ENCODE measurements at regions not wholly inside any gene's neighbourhood (a gene's known extent, or its start where the extent isn't known, plus 50 kb on each side); places are given as distances from the start of the nearest gene placed in this dataset.

DNA sequence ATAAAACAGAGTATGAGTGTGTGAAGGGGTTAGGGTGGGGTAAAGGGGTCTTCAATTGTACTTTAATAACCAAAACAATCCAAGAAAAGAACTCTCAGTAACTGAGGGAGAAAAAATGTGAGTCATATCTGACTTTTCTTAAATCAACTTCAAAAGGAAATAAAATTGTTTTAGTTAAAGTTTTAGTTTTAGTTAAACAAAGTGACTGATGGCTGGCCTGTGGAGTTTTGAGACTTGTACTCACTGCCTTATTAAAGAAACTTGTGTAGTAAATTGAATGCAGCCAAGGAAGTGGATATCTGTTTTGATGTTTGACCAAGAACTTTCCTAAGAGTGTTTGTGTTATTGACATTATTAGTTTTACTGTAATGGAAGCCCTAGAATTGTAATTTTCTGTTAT is 2032.6 kb downstream of the MAT2B start:
- Mint-ChIP-seq H3K27ac (no peak overlapping the region), H3K27me3 (no peaks in the 10 kb centered on the region), H3K4me1 (ENCODE audit: low read depth) (no peaks in the 10 kb centered on the region), H3K9me3 (peaks cover 3% of the 10 kb centered on the region), H3K4me3 (no peak overlapping the region), H3K36me3 (no peaks in the 10 kb centered on the region)
- CTCF ChIA-PET, result no interaction called here
- POLR2A ChIA-PET, result no interaction called here
- intact Hi-C loops (cut with micrococcal nuclease), result no loop called here
- no peak for DNase-seq

DNA sequence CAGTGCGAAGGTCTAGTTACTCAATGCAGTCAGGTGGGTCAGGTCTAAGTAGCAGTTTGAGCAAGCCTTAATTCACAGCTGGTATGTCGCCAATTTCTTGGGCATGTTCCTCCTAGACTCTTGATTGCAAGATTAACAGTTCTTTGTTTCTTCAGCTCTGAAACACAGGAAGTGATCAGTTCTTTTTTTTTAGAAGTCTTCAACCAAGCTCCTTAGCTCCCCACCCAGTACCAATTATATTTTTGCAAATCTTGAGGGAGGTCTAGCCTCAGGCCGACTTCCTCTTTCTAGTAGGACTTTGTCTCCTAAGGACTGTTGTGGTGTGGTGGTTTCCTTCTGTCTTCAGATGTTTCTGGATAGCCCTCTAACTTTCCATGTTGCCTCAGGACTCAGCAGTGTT is 2054.2 kb downstream of the MAT2B start:
- POLR2A ChIA-PET, result no interaction called here
- DNase-seq, result no peak
- CTCF ChIA-PET, result no interaction called here
- no peaks in the 10 kb centered on the region for H3K36me3 Mint-ChIP-seq
- H3K4me1 Mint-ChIP-seq (ENCODE audit: low read depth), result no peaks in the 10 kb centered on the region
- H3K4me3 Mint-ChIP-seq, result no peak overlapping the region
- H3K27me3 Mint-ChIP-seq, result no peaks in the 10 kb centered on the region
- intact Hi-C loops (cut with micrococcal nuclease), result no loop called here
- no peak overlapping the region for H3K27ac Mint-ChIP-seq
- H3K9me3 Mint-ChIP-seq, result peaks cover 13% of the 10 kb centered on the region

DNA sequence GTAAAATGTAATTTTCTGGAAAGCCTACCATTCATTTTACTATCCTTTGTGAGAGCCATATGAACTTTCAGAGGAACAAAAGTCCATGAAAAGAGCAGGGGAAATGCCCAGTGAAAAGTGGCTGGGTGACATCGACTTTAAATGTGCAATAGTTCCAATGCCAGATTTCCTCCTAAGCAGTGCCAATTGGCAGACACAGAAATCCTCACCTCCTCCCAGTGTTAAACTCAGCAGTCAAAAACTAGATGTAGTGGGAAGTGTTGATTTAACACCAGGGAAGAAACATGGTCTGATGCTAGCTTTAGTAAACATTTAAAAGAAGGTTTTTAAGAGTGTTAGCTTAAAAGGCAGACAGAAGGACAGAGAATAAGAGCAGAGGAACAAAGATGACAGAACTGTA is 2055.2 kb downstream of the MAT2B start:
- CTCF ChIA-PET, result no interaction called here
- Mint-ChIP-seq H3K4me1 (ENCODE audit: low read depth) (no peaks in the 10 kb centered on the region), H3K9me3 (peaks cover 9% of the 10 kb centered on the region), H3K36me3 (no peaks in the 10 kb centered on the region), H3K4me3 (no peak overlapping the region), H3K27ac (no peak overlapping the region), H3K27me3 (no peaks in the 10 kb centered on the region)
- POLR2A ChIA-PET, result no interaction called here
- DNase-seq, result no peak
- intact Hi-C loops (cut with micrococcal nuclease), result no loop called here

DNA sequence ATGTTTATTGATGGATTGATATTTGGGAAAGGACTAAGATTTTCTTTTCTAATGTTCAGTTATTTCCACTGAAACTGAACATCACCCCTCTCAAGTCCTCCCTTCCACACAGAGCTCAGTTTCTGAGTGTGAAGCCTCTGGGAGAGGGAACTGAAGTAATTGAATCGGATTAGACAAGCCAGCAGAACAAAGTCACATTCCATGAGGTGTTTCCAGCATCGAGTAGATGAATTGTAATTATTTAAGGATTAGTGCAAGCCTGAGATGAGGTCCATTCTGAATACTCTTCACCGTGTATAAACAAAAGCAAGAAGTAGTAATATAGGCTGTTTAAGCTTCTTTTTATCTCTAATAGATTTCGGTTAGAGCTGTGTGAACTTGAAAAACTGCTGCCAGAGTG is 2060.5 kb downstream of the MAT2B start:
- CTCF ChIA-PET, result no interaction called here
- Mint-ChIP-seq H3K4me1 (ENCODE audit: low read depth) (no peaks in the 10 kb centered on the region), H3K27ac (no peak overlapping the region), H3K36me3 (no peaks in the 10 kb centered on the region), H3K27me3 (no peaks in the 10 kb centered on the region), H3K4me3 (no peak overlapping the region), H3K9me3 (peaks cover 8% of the 10 kb centered on the region)
- POLR2A ChIA-PET, result no interaction called here
- intact Hi-C loops (cut with micrococcal nuclease), result no loop called here
- DNase-seq, result no peak

DNA sequence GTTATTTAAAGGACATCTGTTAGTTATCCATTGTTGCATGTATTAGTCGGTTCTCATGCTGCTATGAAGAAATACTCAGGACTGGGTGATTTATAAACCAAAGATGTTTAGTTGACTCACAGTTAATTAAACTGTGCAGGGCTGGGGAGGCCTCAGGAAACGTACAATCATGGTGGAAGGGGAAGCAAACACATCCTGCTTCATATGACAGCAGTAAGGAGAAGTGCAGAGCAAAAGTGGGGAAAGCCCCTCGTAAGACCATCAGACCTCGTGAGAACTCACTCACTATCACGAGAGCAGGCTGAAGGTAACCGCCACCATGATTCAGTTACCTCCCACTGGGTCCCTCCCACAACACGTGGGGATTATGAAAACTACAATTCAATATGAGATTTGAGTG is 2064.1 kb downstream of the MAT2B start:
- no peaks in the 10 kb centered on the region for H3K36me3 Mint-ChIP-seq
- DNase-seq, result no peak
- no peak overlapping the region for H3K4me3 Mint-ChIP-seq
- no peaks in the 10 kb centered on the region for H3K4me1 Mint-ChIP-seq (ENCODE audit: low read depth)
- intact Hi-C loops (cut with micrococcal nuclease), result no loop called here
- ChIA-PET CTCF (no interaction called here), POLR2A (no interaction called here)
- H3K27me3 Mint-ChIP-seq, result no peaks in the 10 kb centered on the region
- H3K9me3 Mint-ChIP-seq, result peaks cover 13% of the 10 kb centered on the region
- H3K27ac Mint-ChIP-seq, result no peak overlapping the region

DNA sequence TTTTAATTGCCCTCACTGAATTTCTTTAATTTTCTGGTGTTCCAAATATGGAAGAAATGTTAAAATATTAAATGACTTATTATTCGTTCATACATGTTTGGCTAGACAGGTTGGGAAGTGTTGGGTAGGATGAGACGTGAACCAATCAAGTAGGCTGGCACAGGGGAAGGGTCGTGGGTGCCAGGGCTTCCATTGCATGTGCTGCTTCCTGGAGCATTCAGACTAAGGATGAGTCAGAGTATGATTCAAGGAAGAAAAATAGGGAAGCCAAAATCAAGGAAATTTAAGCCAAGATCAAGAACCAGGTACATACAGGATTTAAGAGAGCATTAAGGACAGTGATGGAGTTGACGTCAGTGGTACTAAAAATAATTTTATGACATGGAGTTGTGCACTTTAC is 2068.0 kb downstream of the MAT2B start:
- Mint-ChIP-seq H3K36me3 (no peaks in the 10 kb centered on the region), H3K4me3 (no peak overlapping the region), H3K9me3 (peaks cover 15% of the 10 kb centered on the region), H3K27ac (no peak overlapping the region), H3K4me1 (ENCODE audit: low read depth) (no peaks in the 10 kb centered on the region), H3K27me3 (no peaks in the 10 kb centered on the region)
- intact Hi-C loops (cut with micrococcal nuclease), result no loop called here
- no peak for DNase-seq
- CTCF ChIA-PET, result no interaction called here
- POLR2A ChIA-PET, result no interaction called here

DNA sequence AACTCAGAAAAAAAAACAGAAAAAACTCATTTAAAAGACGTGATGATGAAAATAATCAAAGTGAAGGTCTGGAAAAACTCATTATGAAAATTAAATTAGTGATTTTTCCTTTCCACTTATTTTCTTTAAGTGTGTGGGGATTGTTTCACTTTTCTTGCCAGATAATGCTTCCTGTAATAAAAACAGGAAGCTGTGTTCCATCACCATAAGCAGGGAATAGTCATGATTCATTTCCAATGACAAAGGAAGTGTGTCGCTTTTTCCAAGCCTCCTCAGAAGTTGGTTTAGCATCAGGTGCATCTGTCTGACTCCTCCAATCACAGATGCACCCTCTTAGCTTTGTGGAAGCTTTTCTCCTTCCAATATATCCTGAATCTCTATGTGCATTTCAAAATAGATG is 2068.7 kb downstream of the MAT2B start:
- Mint-ChIP-seq H3K27me3 (no peaks in the 10 kb centered on the region), H3K9me3 (peaks cover 15% of the 10 kb centered on the region), H3K4me3 (no peak overlapping the region), H3K4me1 (ENCODE audit: low read depth) (no peaks in the 10 kb centered on the region), H3K27ac (no peak overlapping the region), H3K36me3 (no peaks in the 10 kb centered on the region)
- DNase-seq, result no peak
- ChIA-PET POLR2A (no interaction called here), CTCF (no interaction called here)
- intact Hi-C loops (cut with micrococcal nuclease), result no loop called here

DNA sequence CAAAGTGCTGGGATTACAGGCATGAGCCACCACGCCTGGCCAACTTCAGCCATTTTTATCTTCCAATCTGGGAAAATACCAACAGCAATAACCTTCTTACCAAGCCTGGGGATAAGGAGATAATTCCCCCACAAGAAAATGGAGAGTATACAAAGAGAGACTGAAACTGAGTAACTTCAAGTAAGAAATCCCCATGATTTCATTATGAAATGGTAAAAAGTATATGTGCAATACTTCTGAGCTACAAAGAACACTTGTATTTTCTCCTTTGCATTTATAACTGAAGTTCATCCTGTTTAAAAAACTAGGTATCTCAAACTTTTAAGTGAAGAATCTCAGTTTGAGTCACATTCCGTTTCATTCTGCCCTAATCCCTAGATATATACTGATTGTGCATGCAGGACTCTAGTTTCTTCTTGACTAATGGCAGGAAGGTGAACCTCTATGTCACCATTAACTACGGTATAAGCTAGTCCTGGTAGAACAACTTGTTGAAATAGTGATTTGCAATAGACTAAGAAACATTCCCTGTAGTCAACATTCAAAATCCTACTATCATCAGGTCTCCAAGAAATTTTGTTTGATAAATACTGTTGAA is 2071.4 kb downstream of the MAT2B start:
- ChIA-PET POLR2A (no interaction called here), CTCF (no interaction called here)
- H3K4me3 Mint-ChIP-seq, result no peak overlapping the region

DNA sequence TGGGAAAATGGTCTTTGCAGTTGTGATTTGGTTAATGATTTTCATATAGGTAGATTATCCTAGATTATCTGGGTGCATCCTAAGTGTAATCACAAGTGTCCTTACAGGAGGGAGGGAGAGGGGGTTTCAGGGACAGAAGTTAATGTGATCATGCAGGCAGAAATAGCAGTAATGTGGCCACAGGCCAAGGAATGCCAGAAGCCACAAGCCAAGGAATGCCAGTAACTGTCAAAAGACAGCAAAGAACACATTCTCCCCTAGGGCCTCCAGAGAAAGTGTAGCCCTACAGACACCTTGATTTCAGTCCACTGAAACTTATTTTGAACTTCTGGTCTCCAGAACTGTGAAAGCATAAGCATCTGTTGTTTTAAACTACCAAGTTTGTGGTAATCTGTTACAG is 2074.5 kb downstream of the MAT2B start:
- H3K4me1 Mint-ChIP-seq (ENCODE audit: low read depth), result no peaks in the 10 kb centered on the region
- no peak overlapping the region for H3K4me3 Mint-ChIP-seq
- ChIA-PET CTCF (no interaction called here), POLR2A (no interaction called here)
- no peaks in the 10 kb centered on the region for H3K36me3 Mint-ChIP-seq
- DNase-seq, result no peak
- intact Hi-C loops (cut with micrococcal nuclease), result no loop called here
- H3K27ac Mint-ChIP-seq, result no peak overlapping the region
- no peaks in the 10 kb centered on the region for H3K27me3 Mint-ChIP-seq
- peaks cover 7% of the 10 kb centered on the region for H3K9me3 Mint-ChIP-seq

More for the DNA sequence above, 2071.4 kb downstream of the MAT2B start:
- Mint-ChIP-seq H3K27me3 (no peaks in the 10 kb centered on the region), H3K4me1 (ENCODE audit: low read depth) (no peaks in the 10 kb centered on the region), H3K9me3 (peaks cover 7% of the 10 kb centered on the region), H3K27ac (no peak overlapping the region), H3K36me3 (no peaks in the 10 kb centered on the region)
- intact Hi-C loops (cut with micrococcal nuclease), result no loop called here
- DNase-seq, result no peak

DNA sequence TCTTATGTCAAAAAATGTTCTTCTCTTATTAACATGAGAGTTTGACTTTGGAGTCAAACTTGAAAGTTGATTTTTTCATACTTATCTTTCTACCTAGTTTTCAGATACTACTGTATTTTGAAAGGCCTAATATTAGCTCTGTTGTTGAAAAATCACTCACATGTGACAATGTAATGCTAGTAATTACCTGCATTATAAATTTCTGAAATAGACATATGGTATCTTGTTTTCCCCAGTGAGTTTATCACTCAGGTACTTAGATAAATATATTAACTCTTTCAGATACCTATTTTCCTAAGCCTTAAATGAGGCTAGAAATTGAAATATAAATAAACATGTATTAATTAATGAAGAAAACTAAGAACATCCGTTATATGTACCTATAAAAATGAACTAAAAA is 2089.3 kb downstream of the MAT2B start:
- H3K4me1 Mint-ChIP-seq (ENCODE audit: low read depth), result no peaks in the 10 kb centered on the region
- ChIA-PET POLR2A (no interaction called here), CTCF (no interaction called here)
- DNase-seq, result no peak
- H3K36me3 Mint-ChIP-seq, result no peaks in the 10 kb centered on the region
- intact Hi-C loops (cut with micrococcal nuclease), result no loop called here
- no peak overlapping the region for H3K4me3 Mint-ChIP-seq
- H3K9me3 Mint-ChIP-seq, result peaks cover 15% of the 10 kb centered on the region
- no peak overlapping the region for H3K27ac Mint-ChIP-seq
- H3K27me3 Mint-ChIP-seq, result no peaks in the 10 kb centered on the region

DNA sequence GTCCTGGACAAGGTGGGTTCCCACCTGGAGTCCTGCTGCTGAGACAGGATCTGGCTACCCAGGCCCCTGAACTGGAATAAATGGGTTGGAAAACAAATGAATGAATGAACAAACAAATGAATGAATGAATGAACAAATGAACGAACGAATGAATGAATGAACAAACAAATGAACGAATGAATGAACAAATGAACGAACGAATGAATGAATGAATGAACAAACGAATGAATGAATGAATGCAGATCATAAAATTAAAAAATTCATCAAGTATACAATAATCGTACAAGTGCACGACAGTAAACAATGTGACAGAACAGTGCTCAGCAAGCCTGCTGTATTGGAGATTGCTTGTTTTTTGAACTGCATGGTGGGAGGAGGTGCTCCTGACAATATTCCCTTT is 2097.1 kb downstream of the MAT2B start:
- intact Hi-C loops (cut with micrococcal nuclease), result no loop called here
- Mint-ChIP-seq H3K27me3 (no peaks in the 10 kb centered on the region), H3K4me3 (no peak overlapping the region), H3K4me1 (ENCODE audit: low read depth) (no peaks in the 10 kb centered on the region), H3K9me3 (peaks cover 27% of the 10 kb centered on the region), H3K36me3 (no peaks in the 10 kb centered on the region), H3K27ac (no peak overlapping the region)
- no peak for DNase-seq
- ChIA-PET POLR2A (no interaction called here), CTCF (no interaction called here)

DNA sequence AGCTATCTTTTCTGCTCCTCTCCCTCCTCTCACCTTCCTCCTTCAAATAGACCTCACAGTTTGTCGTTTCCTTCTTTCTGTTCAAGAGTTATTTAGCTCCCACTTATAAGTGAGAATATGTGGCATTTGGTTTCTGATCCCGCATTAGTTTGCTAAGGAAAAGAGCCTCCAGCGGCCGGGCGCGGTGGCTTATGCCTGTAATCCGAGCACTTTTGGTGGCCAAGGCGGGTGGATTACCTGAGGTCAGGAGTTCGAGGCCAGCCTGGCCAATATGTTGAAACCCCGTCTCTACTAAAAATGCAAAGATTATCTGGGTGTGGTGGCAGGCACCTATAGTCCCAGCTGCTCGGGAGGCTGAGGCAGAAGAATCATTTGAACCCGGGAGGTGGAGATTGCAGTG is 2101.6 kb downstream of the MAT2B start:
- Mint-ChIP-seq H3K27ac (no peak overlapping the region), H3K9me3 (peaks cover 23% of the 10 kb centered on the region), H3K4me1 (ENCODE audit: low read depth) (no peaks in the 10 kb centered on the region), H3K36me3 (no peaks in the 10 kb centered on the region), H3K4me3 (no peak overlapping the region), H3K27me3 (no peaks in the 10 kb centered on the region)
- ChIA-PET CTCF (interaction anchor here (0.7 kb wide), 1 partner anchor 1279 kb away, joined by 3 read pairs; no protein-coding TSS in a partner anchor), POLR2A (no interaction called here)
- no peak for DNase-seq
- intact Hi-C loops (cut with micrococcal nuclease), result no loop called here

DNA sequence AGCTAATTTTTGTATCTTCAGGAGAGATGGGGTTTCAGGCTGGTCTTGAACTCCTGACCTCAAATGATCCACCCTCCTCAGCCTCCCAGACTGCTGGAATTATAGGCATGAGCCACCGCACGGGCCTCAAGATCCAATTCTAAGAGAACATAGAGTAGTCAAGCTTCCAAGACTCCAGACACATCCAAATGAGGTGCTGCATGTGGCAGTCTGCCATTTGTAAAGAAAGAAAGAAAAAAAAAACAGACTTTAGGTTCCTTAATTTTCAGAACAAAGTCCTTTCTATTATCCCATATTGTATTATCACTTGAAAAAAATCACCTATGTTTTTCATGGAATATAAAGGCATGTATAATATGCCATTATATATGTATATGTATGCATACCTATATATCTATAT is 2104.5 kb downstream of the MAT2B start:
- Mint-ChIP-seq H3K27ac (no peak overlapping the region), H3K4me1 (ENCODE audit: low read depth) (no peaks in the 10 kb centered on the region), H3K27me3 (no peaks in the 10 kb centered on the region), H3K36me3 (no peaks in the 10 kb centered on the region), H3K9me3 (peaks cover 16% of the 10 kb centered on the region), H3K4me3 (no peak overlapping the region)
- no peak for DNase-seq
- intact Hi-C loops (cut with micrococcal nuclease), result no loop called here
- ChIA-PET CTCF (no interaction called here), POLR2A (no interaction called here)
